Vagina (tissue), 2 donors: ENCODE measurements at regions not wholly inside any gene's neighbourhood (a gene's known extent, or its start where the extent isn't known, plus 50 kb on each side); places are given as distances from the start of the nearest gene placed in this dataset.

Experiments
- DNase-seq, 2 donors: peaks; one replicate each; pipeline ENCODE4 v3.0.0-alpha.2; 2017; ENCODE audit errors: extremely low spot score in 2 of 2
- H3K27ac ChIP-seq: fragments of 200-600 bp; sonication (generic); one replicate; pipeline ENCODE4 v1.5.1; 2019
- H3K27me3 ChIP-seq: fragments of 200-600 bp; sonication (generic); one replicate; pipeline ENCODE4 v1.5.1; 2019
- H3K36me3 ChIP-seq, 2 donors: fragments of 200-600 bp; sonication (generic); one replicate each; pipeline ENCODE4 v1.5.1; 2017 to 2019
- H3K4me1 ChIP-seq: fragments of 200-600 bp; sonication (generic); one replicate; pipeline ENCODE4 v1.5.1; 2019
- H3K4me3 ChIP-seq, 2 donors: fragments of 200-600 bp; sonication (generic); 1 replicate in 1 of 2; 2 replicates in 1 of 2; pipeline ENCODE4 v1.5.1; 2016 to 2019
- H3K9me3 ChIP-seq: fragments of 200-600 bp; sonication (generic); one replicate; pipeline ENCODE4 v1.5.1; 2019
- CTCF ChIP-seq, 3 experiments: fragments of 450-650 bp in 2 of 3; fragments of 200-600 bp in 1 of 3; sonication (generic) in 1 of 3; IDR thresholded peaks; one replicate each; pipeline ENCODE4 v1.5.1; 2017 to 2019; ENCODE audit warnings: antibody characterized with exemption in 3 of 3, mild to moderate bottlenecking in 2 of 3, moderate library complexity in 2 of 3
- POLR2A ChIP-seq, 2 donors: fragments of 450-650 bp; IDR thresholded peaks; one replicate each; pipeline ENCODE4 v1.6.1; 2017; ENCODE audit warnings: antibody characterized with exemption in 2 of 2, mild to moderate bottlenecking in 2 of 2, moderate library complexity in 2 of 2
- POLR2AphosphoS5 ChIP-seq, 2 donors: sonication (generic); formaldehyde crosslinking; IDR thresholded peaks; one replicate each; pipeline ENCODE4 v1.9.0; 2017; ENCODE audit warnings: antibody characterized with exemption in 2 of 2, mild to moderate bottlenecking in 2 of 2, low read depth in 1 of 2; ENCODE audit not compliant: insufficient read depth in 1 of 2
- intact Hi-C: fragments of 100-400 bp; cut with DNase I; formaldehyde crosslinking; loops from one replicate; pipeline ENCODE4 v1.15.1; 2023

- no peak overlapping the region for H3K4me3 ChIP-seq
- no peaks in the 10 kb centered on the region for H3K36me3 ChIP-seq
- H3K27me3 ChIP-seq = no peaks in the 10 kb centered on the region
- no peak for DNase-seq
- no peaks in the 10 kb centered on the region for H3K9me3 ChIP-seq
- intact Hi-C loops = no loop called here
- no peak for TF ChIP-seq POLR2A (IDR thresholded peaks at IDR 0.05)
- no peak for TF ChIP-seq POLR2AphosphoS5 (IDR thresholded peaks at IDR 0.05; ENCODE audit: insufficient read depth in 1 of 2, low read depth in 1 of 2)
- TF ChIP-seq CTCF (IDR thresholded peaks at IDR 0.05) = no peak
- no peaks in the 10 kb centered on the region for H3K4me1 ChIP-seq
- no peak overlapping the region for H3K27ac ChIP-seq
These were observed 249.6 kb downstream of the TSHZ3 start for GRCh38 chr19:31099515-31100205.

- no peak for DNase-seq
- Histone ChIP-seq H3K9me3 (no peaks in the 10 kb centered on the region), H3K27ac (no peak overlapping the region), H3K36me3 (no peaks in the 10 kb centered on the region), H3K4me1 (no peaks in the 10 kb centered on the region), H3K27me3 (no peaks in the 10 kb centered on the region), H3K4me3 (no peak overlapping the region)
- intact Hi-C loops = no loop called here
- TF ChIP-seq POLR2AphosphoS5 (IDR thresholded peaks at IDR 0.05; ENCODE audit: insufficient read depth in 1 of 2, low read depth in 1 of 2) (no peak), CTCF (IDR thresholded peaks at IDR 0.05) (no peak), POLR2A (IDR thresholded peaks at IDR 0.05) (no peak)
These were observed 250.4 kb downstream of the TSHZ3 start for GRCh38 chr19:31098836-31099235.

DNA sequence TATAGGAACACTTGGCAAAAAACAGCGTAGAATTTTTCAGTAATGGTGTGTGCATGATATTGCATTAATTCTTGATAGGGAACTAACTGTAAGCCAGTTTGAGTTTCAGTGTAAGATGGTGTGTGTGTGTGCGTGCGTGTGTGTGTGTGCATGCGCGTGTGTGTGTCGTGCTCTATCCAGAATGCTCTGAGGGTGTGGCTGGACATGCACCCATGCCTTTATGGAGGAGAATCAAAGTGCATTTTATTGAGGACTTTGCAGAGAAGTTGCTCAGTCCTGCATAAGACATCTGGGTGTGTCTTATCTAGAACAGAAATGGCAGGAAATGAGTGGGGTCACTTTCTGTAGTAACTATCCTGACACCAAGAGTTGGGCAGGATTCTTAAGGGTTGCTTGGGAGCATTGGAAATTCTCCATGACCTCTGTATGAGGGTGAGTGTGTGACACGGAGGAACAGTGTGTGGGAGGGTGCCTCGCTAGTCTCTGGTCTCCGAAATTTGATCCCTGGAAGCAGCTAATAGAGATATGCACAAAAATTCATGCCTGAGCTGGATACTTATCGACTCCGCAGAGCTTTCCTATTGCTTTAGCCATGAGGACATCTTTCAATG lies 252.2 kb downstream of the TSHZ3 start:
- H3K9me3 ChIP-seq = no peaks in the 10 kb centered on the region
- no peak overlapping the region for H3K4me3 ChIP-seq
- no peak for TF ChIP-seq POLR2A (IDR thresholded peaks at IDR 0.05)
- TF ChIP-seq CTCF (IDR thresholded peaks at IDR 0.05) = no peak
- TF ChIP-seq POLR2AphosphoS5 (IDR thresholded peaks at IDR 0.05; ENCODE audit: insufficient read depth in 1 of 2, low read depth in 1 of 2) = no peak
- H3K36me3 ChIP-seq = no peaks in the 10 kb centered on the region
- no peak overlapping the region for H3K27ac ChIP-seq
- DNase-seq = no peak
- intact Hi-C loops = no loop called here
- no peaks in the 10 kb centered on the region for H3K4me1 ChIP-seq
- H3K27me3 ChIP-seq = no peaks in the 10 kb centered on the region

- no peak for TF ChIP-seq POLR2AphosphoS5 (IDR thresholded peaks at IDR 0.05; ENCODE audit: insufficient read depth in 1 of 2, low read depth in 1 of 2)
- no peaks in the 10 kb centered on the region for H3K27me3 ChIP-seq
- DNase-seq = no peak
- H3K27ac ChIP-seq = no peak overlapping the region
- H3K4me3 ChIP-seq = no peak overlapping the region
- intact Hi-C loops = no loop called here
- H3K4me1 ChIP-seq = no peaks in the 10 kb centered on the region
- no peaks in the 10 kb centered on the region for H3K36me3 ChIP-seq
- H3K9me3 ChIP-seq = no peaks in the 10 kb centered on the region
These were observed 253.0 kb downstream of the TSHZ3 start for GRCh38 chr19:31096062-31096830.

DNA sequence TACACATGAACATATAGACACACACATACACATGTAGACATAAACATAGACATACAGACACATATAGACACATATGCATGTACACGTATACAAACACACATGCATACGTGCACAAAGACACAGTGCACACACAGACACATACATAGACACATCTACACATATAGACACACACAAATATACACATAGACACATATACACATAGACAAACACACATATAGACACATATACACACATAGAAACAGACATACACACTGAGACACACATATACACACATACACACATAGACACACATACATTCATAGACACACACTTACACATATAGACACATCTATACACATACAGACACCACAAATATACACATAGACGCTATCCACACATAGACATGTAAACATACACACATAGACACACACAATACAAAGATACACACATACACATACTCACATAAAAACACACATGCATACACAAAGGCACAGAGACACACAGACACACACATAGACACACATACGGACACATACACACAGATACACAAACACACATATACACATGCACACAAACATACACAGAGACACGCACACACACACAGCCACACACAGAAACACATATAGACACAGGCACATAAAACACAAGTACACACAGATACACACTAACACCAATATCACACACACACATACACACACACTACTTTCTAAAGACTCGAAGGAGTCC lies 254.0 kb downstream of the TSHZ3 start:
- Histone ChIP-seq H3K27ac (no peak overlapping the region), H3K4me3 (no peak overlapping the region), H3K27me3 (no peaks in the 10 kb centered on the region), H3K36me3 (no peaks in the 10 kb centered on the region), H3K4me1 (no peaks in the 10 kb centered on the region), H3K9me3 (no peaks in the 10 kb centered on the region)
- intact Hi-C loops = no loop called here
- no peak for TF ChIP-seq CTCF (IDR thresholded peaks at IDR 0.05)
- no peak for TF ChIP-seq POLR2A (IDR thresholded peaks at IDR 0.05)
- no peak for TF ChIP-seq POLR2AphosphoS5 (IDR thresholded peaks at IDR 0.05; ENCODE audit: insufficient read depth in 1 of 2, low read depth in 1 of 2)
- no peak for DNase-seq
